Esophagus mucosa (tissue), 1 donor: ENCODE measurements at regions not wholly inside any gene's neighbourhood (a gene's known extent, or its start where the extent isn't known, plus 50 kb on each side); places are given as distances from the start of the nearest gene placed in this dataset.
A peak's percentile ranks its signal among the peaks of the same experiment; 100 is the strongest.
"Not testable (repeated sequence)": the region's sequence is repeated elsewhere in the genome, so short reads cannot be mapped to it uniquely, and the experiment has no call there.

Source experiments
- ATAC-seq: fragments of 200-7000 bp; cut with Tn5 transposase; one replicate; pipeline ENCODE4 v1.9.1; 2020
- donor health status: DM: yes; HTN: yes; CAD: no.

GRCh38 chr2:31736695-31737454 is 156.1 kb upstream of the SRD5A2 start:
- peak; percentile 93 for ATAC-seq

GRCh38 chr2:31735716-31736115 is 155.0 kb upstream of the SRD5A2 start:
- no peak for ATAC-seq

DNA sequence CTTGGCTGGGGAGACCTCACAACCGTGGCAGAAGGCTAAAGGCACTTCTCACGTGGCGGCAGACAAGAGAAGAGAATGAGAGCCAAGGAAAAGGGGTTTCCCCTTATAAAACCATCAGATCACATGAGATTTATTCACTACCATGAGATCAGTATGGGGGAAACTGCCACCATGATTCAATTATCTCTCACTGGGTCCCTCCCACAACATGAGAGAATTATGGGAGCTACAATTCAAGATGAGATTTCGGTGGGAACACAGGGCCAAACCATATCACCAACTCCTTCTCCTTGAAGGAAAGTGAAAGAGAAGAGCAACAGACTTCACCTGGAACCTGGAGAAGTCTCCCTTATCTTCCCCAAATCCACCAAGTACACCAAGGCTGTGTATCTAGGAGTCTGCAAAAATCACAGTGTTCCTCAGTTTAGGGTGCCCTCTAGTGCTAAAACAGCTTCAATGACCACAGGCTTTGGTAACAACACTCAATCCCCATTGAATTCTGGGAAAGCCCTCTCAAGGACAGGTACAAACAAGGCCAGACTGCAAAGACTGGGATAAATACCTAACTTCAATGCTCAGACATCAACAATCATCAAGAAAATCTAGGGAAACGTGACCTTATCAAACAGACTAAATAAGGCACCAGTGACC is 148.8 kb upstream of the SRD5A2 start:
- ATAC-seq, result peak; percentile 71

- no peak for ATAC-seq
Measured at GRCh38 chr2:31729065-31729439, 148.3 kb upstream of the SRD5A2 start.

- ATAC-seq, result no peak
Measured at GRCh38 chr2:31728406-31729064, 147.8 kb upstream of the SRD5A2 start.

- no peak for ATAC-seq
Measured at GRCh38 chr2:31726457-31726856, 145.7 kb upstream of the SRD5A2 start.

DNA sequence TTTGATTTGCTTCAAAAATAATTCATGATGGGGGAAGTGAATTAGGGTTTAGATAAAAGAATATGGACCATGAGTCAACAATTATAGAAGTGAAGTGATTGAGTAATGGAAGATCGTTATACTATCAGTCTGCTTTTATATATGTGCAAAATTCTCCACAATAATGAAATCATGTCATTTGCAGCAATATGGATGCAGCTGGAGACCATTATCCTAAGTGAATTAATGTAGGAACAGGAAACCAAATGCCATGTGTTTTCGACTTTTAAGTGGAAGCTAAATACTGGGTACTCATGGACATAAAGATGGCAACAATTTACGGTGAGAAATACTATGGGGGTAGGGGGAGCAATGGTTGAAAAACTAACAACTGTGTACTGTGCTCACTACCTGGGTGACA is 144.7 kb upstream of the SRD5A2 start:
- no peak for ATAC-seq

GRCh38 chr2:31711737-31712136 is 131.0 kb upstream of the SRD5A2 start:
- no peak for ATAC-seq

DNA sequence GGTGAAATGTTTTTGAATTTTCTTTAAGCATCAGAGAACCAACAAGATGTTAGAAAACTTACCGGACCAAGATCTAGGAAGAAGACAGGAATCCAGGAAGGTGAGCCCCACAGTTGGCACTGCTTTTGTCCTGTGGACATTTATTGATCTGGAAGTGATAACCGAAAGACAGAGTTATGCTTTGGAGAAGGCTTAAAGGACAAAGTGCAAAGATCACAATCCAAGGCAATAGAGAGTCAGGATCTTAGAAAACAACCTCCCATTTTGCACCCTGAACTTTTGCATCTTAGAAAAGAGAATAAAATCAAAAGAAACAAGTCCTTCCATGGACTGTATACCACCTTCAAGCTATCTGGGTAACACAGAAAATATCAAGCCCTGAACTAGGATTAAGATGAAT is 129.4 kb upstream of the SRD5A2 start:
- no peak for ATAC-seq

DNA sequence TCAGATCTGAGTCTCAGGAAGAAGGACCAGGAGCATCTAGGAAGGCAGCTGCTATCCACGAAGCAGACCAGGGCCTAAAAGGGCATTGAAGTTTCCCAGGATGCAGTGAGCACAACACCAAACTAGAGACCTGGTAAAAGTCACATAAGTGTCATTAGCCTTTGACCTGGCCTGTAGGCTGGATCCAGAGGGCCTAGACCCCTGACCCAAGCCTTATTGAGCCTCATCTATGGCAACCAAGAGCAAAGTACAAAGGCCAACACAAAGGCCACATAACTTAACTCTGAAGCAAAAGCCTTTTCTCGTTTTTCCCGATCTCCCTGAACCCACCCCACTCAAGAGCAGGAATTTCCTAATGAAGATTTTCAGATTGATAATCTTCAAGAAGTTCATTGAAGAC is 127.3 kb upstream of the SRD5A2 start:
- no peak for ATAC-seq

- no peak for ATAC-seq
Measured at GRCh38 chr2:31704561-31705212, 123.9 kb upstream of the SRD5A2 start.

DNA sequence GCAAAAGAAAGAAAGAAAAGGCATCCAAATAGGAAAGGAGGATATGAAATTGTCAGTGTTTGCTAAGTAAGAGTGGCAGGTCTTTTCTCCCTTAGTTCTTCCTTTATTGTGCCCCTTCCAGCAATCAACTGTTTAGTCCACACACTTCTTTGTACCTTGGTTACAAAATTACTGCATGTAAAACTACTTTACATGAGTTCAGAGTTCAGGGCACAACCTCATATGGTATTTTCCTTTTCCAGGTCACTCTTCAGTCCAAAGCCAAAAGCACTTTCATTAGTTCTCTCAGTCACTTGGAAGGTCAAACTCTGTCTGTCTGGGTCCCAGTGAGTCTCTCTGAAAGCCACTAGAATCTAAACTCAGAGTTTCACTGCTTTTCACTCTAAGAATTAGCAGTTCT is 122.5 kb upstream of the SRD5A2 start:
- no peak for ATAC-seq

- ATAC-seq, result no peak
Measured at GRCh38 chr2:31698722-31699121, 118.0 kb upstream of the SRD5A2 start.

GRCh38 chr2:31696068-31696467 is 115.3 kb upstream of the SRD5A2 start:
- ATAC-seq, result no peak

DNA sequence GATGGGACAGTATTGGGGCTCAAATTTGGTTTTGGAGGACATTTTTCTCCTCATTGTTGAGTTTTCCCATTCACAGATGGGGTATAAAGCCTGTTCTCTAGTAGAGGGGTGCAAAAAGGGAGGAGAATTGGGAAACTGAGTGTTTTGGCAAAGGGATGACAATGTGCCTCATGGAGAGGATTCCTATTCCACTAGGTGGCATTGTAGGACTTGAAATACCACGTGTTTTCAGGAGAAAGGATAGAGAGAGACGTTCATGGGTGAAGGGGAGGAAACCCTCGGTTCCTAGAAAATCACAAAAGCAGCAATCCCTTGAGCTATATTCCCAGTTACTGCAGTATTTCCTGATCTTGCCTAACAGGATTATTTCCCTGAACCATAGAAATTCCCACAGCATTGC is 113.7 kb upstream of the SRD5A2 start:
- ATAC-seq, result no peak

GRCh38 chr2:31693882-31694281 is 113.1 kb upstream of the SRD5A2 start:
- ATAC-seq, result no peak

GRCh38 chr2:31688282-31688681 is 107.5 kb upstream of the SRD5A2 start:
- no peak for ATAC-seq

- ATAC-seq, result not testable (repeated sequence)
Measured at GRCh38 chr2:31683506-31683905, 102.8 kb upstream of the SRD5A2 start.

GRCh38 chr2:31675485-31675901 is 94.8 kb upstream of the SRD5A2 start:
- ATAC-seq, result no peak

DNA sequence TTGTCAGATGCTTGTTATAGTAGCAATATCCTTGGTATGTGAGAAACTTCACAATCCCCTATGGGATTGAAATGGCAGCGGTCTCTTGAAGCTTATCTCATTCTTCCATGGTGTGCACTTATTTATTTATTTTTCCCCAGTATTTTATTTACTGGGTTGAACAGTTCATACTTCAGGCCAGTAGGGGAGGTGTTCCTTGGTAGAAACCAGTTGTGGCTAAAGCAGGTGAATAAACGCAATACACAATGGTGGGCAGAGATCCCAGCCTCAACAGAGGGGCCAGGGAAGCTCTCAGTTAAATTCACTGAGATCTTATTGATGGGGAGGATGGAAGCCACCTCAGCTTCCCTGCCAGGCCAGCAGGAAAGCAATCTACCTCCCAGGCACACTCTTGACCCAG is 93.7 kb upstream of the SRD5A2 start:
- ATAC-seq, result no peak

DNA sequence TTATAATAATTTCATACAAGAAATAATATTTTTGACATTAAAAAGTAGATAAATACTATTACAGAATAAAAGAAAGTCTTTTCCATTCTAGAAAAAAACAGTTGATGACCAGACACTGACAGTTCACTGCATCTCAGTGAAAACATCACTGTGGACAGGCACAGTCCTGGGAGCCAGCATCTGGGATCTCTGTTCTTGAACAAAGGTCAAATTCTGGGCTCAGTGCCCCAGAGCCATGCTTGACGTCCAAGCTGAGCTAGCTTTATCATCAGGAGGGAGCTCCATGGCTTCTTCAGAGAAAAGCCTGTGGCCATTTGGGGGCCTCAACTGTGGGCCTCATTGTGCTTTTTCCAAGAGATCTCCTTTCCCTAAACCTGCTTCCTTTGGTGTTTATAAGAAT is 86.1 kb upstream of the SRD5A2 start:
- ATAC-seq, result no peak

GRCh38 chr2:31664949-31665724 is 84.4 kb upstream of the SRD5A2 start:
- ATAC-seq, result no peak
